ENCODE measurements at regions not wholly inside any gene's neighbourhood (a gene's known extent, or its start where the extent isn't known, plus 50 kb on each side); places are given as distances from the start of the nearest gene placed in this dataset.

DNA sequence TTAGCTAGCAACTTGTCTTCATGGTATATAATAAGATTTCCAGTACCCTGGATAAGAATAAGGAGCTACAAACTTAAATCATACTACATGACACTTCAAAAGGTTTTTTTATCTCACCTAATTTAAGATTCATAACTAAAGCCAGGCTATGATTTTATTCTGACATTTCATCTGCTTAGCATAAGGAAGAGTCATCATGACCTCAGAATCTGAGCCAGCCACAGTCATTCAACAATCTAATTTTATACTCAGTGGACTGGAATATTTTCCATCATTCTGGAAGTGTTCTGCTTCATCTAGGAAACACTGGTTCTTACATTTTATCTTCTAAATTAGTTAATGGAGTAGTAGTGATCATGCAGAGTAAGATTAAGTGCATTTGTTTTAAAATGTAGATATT, 102.1 kb upstream of the KCND2 start:
- TF ChIP-seq, protein P1, sequence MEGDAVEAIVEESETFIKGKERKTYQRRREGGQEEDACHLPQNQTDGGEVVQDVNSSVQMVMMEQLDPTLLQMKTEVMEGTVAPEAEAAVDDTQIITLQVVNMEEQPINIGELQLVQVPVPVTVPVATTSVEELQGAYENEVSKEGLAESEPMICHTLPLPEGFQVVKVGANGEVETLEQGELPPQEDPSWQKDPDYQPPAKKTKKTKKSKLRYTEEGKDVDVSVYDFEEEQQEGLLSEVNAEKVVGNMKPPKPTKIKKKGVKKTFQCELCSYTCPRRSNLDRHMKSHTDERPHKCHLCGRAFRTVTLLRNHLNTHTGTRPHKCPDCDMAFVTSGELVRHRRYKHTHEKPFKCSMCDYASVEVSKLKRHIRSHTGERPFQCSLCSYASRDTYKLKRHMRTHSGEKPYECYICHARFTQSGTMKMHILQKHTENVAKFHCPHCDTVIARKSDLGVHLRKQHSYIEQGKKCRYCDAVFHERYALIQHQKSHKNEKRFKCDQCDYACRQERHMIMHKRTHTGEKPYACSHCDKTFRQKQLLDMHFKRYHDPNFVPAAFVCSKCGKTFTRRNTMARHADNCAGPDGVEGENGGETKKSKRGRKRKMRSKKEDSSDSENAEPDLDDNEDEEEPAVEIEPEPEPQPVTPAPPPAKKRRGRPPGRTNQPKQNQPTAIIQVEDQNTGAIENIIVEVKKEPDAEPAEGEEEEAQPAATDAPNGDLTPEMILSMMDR (IDR thresholded peaks at IDR 0.05) = no peak
- TF ChIP-seq, protein P2, sequence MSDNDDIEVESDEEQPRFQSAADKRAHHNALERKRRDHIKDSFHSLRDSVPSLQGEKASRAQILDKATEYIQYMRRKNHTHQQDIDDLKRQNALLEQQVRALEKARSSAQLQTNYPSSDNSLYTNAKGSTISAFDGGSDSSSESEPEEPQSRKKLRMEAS (IDR thresholded peaks at IDR 0.05) = no peak
- TF ChIP-seq GATA3 (IDR thresholded peaks at IDR 0.05; ENCODE audit: borderline replicate concordance) = no peak
- no peak for TF ChIP-seq RAD21 (conservative IDR thresholded peaks at IDR 0.05 in 1 of 2, IDR thresholded peaks at IDR 0.05 in 1 of 2)
- no peak for TF ChIP-seq EP300 (IDR thresholded peaks at IDR 0.05)
- TF ChIP-seq RNF2 (IDR thresholded peaks at IDR 0.05; ENCODE audit: borderline replicate concordance, low read depth) = no peak
- TF ChIP-seq, protein P3, sequence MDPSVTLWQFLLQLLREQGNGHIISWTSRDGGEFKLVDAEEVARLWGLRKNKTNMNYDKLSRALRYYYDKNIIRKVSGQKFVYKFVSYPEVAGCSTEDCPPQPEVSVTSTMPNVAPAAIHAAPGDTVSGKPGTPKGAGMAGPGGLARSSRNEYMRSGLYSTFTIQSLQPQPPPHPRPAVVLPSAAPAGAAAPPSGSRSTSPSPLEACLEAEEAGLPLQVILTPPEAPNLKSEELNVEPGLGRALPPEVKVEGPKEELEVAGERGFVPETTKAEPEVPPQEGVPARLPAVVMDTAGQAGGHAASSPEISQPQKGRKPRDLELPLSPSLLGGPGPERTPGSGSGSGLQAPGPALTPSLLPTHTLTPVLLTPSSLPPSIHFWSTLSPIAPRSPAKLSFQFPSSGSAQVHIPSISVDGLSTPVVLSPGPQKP (IDR thresholded peaks at IDR 0.05; ENCODE audit: low read depth, low read length) = no peak
- TF ChIP-seq POLR2A (IDR thresholded peaks at IDR 0.05; ENCODE audit: low read length) = no peak
- no peak for TF ChIP-seq CEBPB (IDR thresholded peaks at IDR 0.05)
- TF ChIP-seq, protein P4, sequence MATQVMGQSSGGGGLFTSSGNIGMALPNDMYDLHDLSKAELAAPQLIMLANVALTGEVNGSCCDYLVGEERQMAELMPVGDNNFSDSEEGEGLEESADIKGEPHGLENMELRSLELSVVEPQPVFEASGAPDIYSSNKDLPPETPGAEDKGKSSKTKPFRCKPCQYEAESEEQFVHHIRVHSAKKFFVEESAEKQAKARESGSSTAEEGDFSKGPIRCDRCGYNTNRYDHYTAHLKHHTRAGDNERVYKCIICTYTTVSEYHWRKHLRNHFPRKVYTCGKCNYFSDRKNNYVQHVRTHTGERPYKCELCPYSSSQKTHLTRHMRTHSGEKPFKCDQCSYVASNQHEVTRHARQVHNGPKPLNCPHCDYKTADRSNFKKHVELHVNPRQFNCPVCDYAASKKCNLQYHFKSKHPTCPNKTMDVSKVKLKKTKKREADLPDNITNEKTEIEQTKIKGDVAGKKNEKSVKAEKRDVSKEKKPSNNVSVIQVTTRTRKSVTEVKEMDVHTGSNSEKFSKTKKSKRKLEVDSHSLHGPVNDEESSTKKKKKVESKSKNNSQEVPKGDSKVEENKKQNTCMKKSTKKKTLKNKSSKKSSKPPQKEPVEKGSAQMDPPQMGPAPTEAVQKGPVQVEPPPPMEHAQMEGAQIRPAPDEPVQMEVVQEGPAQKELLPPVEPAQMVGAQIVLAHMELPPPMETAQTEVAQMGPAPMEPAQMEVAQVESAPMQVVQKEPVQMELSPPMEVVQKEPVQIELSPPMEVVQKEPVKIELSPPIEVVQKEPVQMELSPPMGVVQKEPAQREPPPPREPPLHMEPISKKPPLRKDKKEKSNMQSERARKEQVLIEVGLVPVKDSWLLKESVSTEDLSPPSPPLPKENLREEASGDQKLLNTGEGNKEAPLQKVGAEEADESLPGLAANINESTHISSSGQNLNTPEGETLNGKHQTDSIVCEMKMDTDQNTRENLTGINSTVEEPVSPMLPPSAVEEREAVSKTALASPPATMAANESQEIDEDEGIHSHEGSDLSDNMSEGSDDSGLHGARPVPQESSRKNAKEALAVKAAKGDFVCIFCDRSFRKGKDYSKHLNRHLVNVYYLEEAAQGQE (IDR thresholded peaks at IDR 0.05) = no peak
- no peak for TF ChIP-seq TFCP2L1 (CRISPR knock-in tag; IDR thresholded peaks at IDR 0.05)
- no peak for TF ChIP-seq EHF (CRISPR knock-in tag; IDR thresholded peaks at IDR 0.05)
